RWPE2 (cell line): ENCODE measurements at regions not wholly inside any gene's neighbourhood (a gene's known extent, or its start where the extent isn't known, plus 50 kb on each side); places are given as distances from the start of the nearest gene placed in this dataset.

Experiments used
- ATAC-seq: fragments of 200-7000 bp; cut with Tn5 transposase; 3 replicates; pipeline ENCODE4 v1.9.1; 2021; ENCODE audit warnings: low read depth
- DNase-seq: peaks from one replicate; pipeline ENCODE4 v3.0.0-alpha.2; 2020; ENCODE audit warnings: low spot score
- H3K27ac ChIP-seq: fragments of 450-650 bp; 2 replicates; pipeline ENCODE4 v1.5.1; 2017; ENCODE audit warnings: mild to moderate bottlenecking; ENCODE audit not compliant: poor library complexity, severe bottlenecking
- H3K27me3 ChIP-seq: fragments of 250-450 bp; sonication (Bioruptor Pico); 2 replicates; pipeline ENCODE4 v1.5.1; 2021; ENCODE audit warnings: mild to moderate bottlenecking, moderate library complexity; ENCODE audit not compliant: insufficient read depth, poor library complexity, severe bottlenecking
- H3K36me3 ChIP-seq: fragments of 250-450 bp; sonication (Bioruptor Pico); 2 replicates; pipeline ENCODE4 v1.5.1; 2020; ENCODE audit warnings: low read depth, mild to moderate bottlenecking, moderate library complexity
- H3K4me1 ChIP-seq: fragments of 250-450 bp; sonication (Bioruptor Pico); 2 replicates; pipeline ENCODE4 v1.5.1; 2021; ENCODE audit warnings: mild to moderate bottlenecking, moderate library complexity; ENCODE audit not compliant: insufficient read depth, poor library complexity, severe bottlenecking
- H3K4me3 ChIP-seq: fragments of 250-450 bp; sonication (Bioruptor Pico); 2 replicates; pipeline ENCODE4 v1.5.1; 2021; ENCODE audit warnings: mild to moderate bottlenecking, moderate library complexity; ENCODE audit not compliant: severe bottlenecking
- H3K9me3 ChIP-seq: fragments of 250-450 bp; sonication (Bioruptor Pico); 2 replicates; pipeline ENCODE4 v1.5.1; 2021; ENCODE audit warnings: mild to moderate bottlenecking, moderate library complexity; ENCODE audit not compliant: severe bottlenecking
- TF ChIP-seq, protein P1 (sequence below): fragments of 450-650 bp; IDR thresholded peaks from one replicate; pipeline ENCODE4 v1.5.1; 2017; ENCODE audit warnings: mild to moderate bottlenecking, moderate library complexity; ENCODE audit not compliant: poor library complexity, severe bottlenecking

DNA sequence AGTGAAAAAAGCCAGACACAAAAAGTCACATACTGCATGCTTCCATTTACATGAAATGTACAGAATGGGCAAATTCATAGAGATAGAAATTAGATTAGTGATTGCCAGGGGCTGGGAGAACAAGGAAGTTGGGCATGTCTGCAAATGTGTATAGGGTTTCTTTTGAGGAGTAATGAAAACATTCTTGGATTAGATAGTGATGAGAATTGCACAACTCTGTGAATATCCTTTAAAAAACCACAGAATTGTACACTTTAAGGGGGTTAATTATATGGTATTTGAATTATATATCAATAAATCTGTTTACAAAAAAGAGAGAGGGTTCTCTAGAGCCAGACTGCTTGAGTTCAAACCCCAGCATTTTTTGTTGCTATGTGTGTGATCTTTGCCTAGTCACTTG lies 188.1 kb downstream of the CDC5L start:
- no peak overlapping the region for H3K27ac ChIP-seq
- TF ChIP-seq, protein P1, sequence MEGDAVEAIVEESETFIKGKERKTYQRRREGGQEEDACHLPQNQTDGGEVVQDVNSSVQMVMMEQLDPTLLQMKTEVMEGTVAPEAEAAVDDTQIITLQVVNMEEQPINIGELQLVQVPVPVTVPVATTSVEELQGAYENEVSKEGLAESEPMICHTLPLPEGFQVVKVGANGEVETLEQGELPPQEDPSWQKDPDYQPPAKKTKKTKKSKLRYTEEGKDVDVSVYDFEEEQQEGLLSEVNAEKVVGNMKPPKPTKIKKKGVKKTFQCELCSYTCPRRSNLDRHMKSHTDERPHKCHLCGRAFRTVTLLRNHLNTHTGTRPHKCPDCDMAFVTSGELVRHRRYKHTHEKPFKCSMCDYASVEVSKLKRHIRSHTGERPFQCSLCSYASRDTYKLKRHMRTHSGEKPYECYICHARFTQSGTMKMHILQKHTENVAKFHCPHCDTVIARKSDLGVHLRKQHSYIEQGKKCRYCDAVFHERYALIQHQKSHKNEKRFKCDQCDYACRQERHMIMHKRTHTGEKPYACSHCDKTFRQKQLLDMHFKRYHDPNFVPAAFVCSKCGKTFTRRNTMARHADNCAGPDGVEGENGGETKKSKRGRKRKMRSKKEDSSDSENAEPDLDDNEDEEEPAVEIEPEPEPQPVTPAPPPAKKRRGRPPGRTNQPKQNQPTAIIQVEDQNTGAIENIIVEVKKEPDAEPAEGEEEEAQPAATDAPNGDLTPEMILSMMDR = no peak
- ATAC-seq (no peak), DNase-seq (no peak)
- no peak overlapping the region for H3K4me3 ChIP-seq
- H3K27me3 ChIP-seq = no peaks in the 10 kb centered on the region
- no peaks in the 10 kb centered on the region for H3K9me3 ChIP-seq
- H3K4me1 ChIP-seq = no peaks in the 10 kb centered on the region
- H3K36me3 ChIP-seq = no peaks in the 10 kb centered on the region

DNA sequence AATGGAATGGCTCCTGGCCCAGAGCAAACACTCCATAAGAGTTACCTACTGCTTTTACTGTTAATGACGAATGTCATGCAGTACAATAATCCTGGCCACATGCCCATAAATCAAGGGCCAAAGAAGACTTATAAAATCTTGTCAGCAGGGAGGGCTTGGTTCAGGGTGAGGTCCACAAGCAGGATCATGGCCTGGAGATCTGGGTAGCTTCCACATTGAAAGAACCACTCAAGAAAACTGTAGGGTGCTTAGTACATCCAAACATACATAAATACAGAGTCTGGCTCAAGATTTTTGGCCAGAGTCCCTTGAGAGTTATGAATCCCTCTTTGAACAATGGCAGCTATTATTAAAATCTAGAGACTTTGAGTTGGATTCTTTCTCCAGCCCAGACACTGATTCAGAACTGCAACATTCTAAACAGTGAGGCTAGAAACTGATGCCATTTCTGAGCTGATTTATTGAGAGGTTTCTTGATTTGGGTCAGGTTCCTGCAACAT lies 188.7 kb downstream of the CDC5L start:
- H3K27ac ChIP-seq = no peak overlapping the region
- H3K36me3 ChIP-seq = no peaks in the 10 kb centered on the region
- TF ChIP-seq, protein P1 = no peak
- H3K27me3 ChIP-seq = no peaks in the 10 kb centered on the region
- no peak for ATAC-seq
- H3K4me1 ChIP-seq = no peaks in the 10 kb centered on the region
- DNase-seq = no peak
- no peak overlapping the region for H3K4me3 ChIP-seq
- H3K9me3 ChIP-seq = no peaks in the 10 kb centered on the region

DNA sequence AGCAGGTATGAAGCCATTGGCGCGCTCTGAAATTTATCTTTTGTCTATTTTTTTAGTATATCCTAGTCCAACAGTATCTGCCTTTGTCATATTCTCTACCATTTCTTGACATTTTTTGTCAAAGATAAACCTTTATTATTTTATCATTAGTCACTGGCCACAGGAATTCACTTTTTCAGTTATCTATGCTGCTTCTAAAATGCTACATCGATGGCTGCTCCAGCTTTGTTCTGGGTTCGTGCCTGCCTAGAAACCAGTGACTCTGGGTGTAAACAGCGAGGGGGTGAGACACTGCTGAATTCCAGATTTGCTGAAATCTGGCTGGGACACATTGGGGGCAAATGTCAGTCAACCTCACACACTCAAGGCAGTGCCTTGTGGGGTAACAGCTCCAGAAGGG lies 193.4 kb downstream of the CDC5L start:
- ATAC-seq (no peak), DNase-seq (no peak)
- no peaks in the 10 kb centered on the region for H3K27me3 ChIP-seq
- TF ChIP-seq, protein P1 = no peak
- no peaks in the 10 kb centered on the region for H3K4me1 ChIP-seq
- no peaks in the 10 kb centered on the region for H3K36me3 ChIP-seq
- no peak overlapping the region for H3K4me3 ChIP-seq
- no peak overlapping the region for H3K27ac ChIP-seq
- peaks cover 2% of the 10 kb centered on the region for H3K9me3 ChIP-seq

DNA sequence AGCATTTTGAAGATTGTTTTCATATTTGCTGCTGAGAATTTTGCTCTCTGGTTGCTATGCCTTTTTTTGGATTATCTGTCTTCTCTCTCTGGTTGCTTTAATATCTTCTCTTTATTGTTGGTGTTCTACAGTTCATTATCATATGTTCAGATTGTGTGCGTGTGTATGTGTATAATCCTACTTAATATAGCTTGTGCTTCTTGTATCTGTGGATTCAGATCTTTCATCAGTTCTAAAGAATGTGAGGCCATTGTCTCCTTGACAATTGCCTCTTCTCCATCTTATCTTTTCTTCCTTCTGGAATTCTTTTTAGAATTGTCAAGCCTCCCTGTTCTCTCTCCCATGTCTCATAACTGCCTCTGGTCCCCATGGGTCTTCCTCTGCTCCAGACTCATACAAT lies 195.4 kb downstream of the CDC5L start:
- Histone ChIP-seq H3K27ac (no peak overlapping the region), H3K4me1 (no peaks in the 10 kb centered on the region), H3K4me3 (no peak overlapping the region), H3K9me3 (peaks cover 2% of the 10 kb centered on the region), H3K27me3 (no peaks in the 10 kb centered on the region), H3K36me3 (no peaks in the 10 kb centered on the region)
- TF ChIP-seq, protein P1 = no peak
- ATAC-seq (no peak), DNase-seq (no peak)

DNA sequence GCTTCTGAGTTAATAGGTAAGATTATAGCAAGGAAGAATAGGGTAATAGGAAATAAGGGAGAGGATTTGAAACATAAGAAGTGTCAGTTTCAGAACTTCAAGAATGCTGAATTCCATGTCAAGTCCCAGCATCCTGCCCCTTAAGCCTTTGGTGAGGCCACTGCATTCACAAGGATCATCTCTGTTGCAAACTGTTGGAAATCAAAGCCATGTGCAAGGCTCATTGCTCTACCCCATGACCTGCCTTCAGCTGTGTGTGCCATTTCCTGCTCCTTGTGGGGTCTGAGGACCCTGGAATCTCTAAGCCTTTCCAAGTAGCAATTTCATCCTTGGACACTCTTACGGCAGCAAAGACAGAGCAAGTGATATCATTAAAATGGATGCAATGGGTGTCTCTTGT lies 203.0 kb downstream of the CDC5L start:
- DNase-seq (no peak), ATAC-seq (no peak)
- Histone ChIP-seq H3K4me3 (no peak overlapping the region), H3K27me3 (no peaks in the 10 kb centered on the region), H3K4me1 (no peaks in the 10 kb centered on the region), H3K9me3 (no peaks in the 10 kb centered on the region), H3K36me3 (no peaks in the 10 kb centered on the region), H3K27ac (no peak overlapping the region)
- TF ChIP-seq, protein P1 = no peak
